ENCODE measurements at regions not wholly inside any gene's neighbourhood (a gene's known extent, or its start where the extent isn't known, plus 50 kb on each side); places are given as distances from the start of the nearest gene placed in this dataset.

- Histone ChIP-seq H4K20me1 (ENCODE audit: insufficient read depth, low read length) (no peaks in the 10 kb centered on the region), H3K9me1 (ENCODE audit: insufficient read depth, low read length) (no peaks in the 10 kb centered on the region), H3K4me1 (ENCODE audit: control insufficient read depth, insufficient read depth, low read length) (peaks cover 2% of the 10 kb centered on the region; the same call in 1 of the 2 replicates), H3K27ac (ENCODE audit: insufficient read depth, low read length) (no peak overlapping the region), H3K14ac (replicated peaks; ENCODE audit: low read depth, low read length) (no peak overlapping the region), H4K5ac (ENCODE audit: low read depth, low read length) (no peak overlapping the region), H4K91ac (ENCODE audit: insufficient read depth, low read depth, low read length) (no peak overlapping the region), H3K9ac (ENCODE audit: low read depth, low read length) (no peak overlapping the region), H3K4me2 (ENCODE audit: low read depth, low read length) (no peak overlapping the region), H2AK5ac (ENCODE audit: low read depth, low read length) (no peak overlapping the region), H2BK120ac (ENCODE audit: low read depth, low read length) (no peak overlapping the region), H2BK5ac (ENCODE audit: low read depth, low read length, poor library complexity, severe bottlenecking) (no peak overlapping the region), H2AFZ (replicated peaks; ENCODE audit: low read length, poor library complexity) (no peak overlapping the region), H3K56ac (ENCODE audit: extremely low read depth, insufficient read depth, low read length) (no peak overlapping the region), H3K36me3 (ENCODE audit: control insufficient read depth, insufficient read depth, low read length) (no peaks in the 10 kb centered on the region), H3K9me3 (ENCODE audit: control insufficient read depth, insufficient read depth, low read length) (no peaks in the 10 kb centered on the region), H4K8ac (ENCODE audit: low read depth in 2 of 2, low read length in 2 of 2) (no peak overlapping the region), H2AK9ac (replicated peaks; ENCODE audit: low read depth, low read length, poor library complexity) (no peak overlapping the region), H3K4me3 (ENCODE audit: insufficient read depth, low read depth, low read length) (no peak overlapping the region), H2BK20ac (ENCODE audit: low read depth, low read length) (no peak overlapping the region), H3K27me3 (ENCODE audit: control insufficient read depth, insufficient read depth, low read length) (peaks cover 15% of the 10 kb centered on the region), H3K4ac (ENCODE audit: low read depth, low read length) (no peak overlapping the region), H2BK15ac (ENCODE audit: low read depth, low read length) (no peak overlapping the region), H3K18ac (ENCODE audit: low read depth, low read length) (no peak overlapping the region), H3K79me1 (ENCODE audit: low read depth in 1 of 2, low read length in 2 of 2) (no peaks in the 10 kb centered on the region), H3K23ac (ENCODE audit: low read depth, low read length) (no peak overlapping the region)
- ChIA-PET POLR2A (ENCODE audit: unreplicated experiment) (no interaction called here), CTCF (no interaction called here)
- BruUV-seq (replicated peaks): no TSS peak
- 71% methylated on average over 2 of the region's 4 CpGs; no CpG with 5 or more reads in 1 of the 2 experiments for WGBS, 2 experiments (ENCODE audit: extremely low coverage in 2 of 2, insufficient read length in 1 of 2)
- intact Hi-C loops (cut with micrococcal nuclease): no loop called here
- no peak for TF ChIP-seq RCOR1 (IDR thresholded peaks at IDR 0.05; ENCODE audit: insufficient replicate concordance, low read length)
- no peak for TF ChIP-seq ELK1 (IDR thresholded peaks at IDR 0.05; ENCODE audit: borderline replicate concordance, low read depth, low read length)
- no peak for TF ChIP-seq CTCF (conservative IDR thresholded peaks at IDR 0.05; ENCODE audit: low read depth, low read length)
- no peak for TF ChIP-seq POLR2A (IDR thresholded peaks at IDR 0.05; ENCODE audit: low read depth, low read length)
- no peak for TF ChIP-seq MAZ (IDR thresholded peaks at IDR 0.05; ENCODE audit: borderline replicate concordance, low read depth, low read length)
- 0 out of 2 replicates have a peak, but pooled peaks have one; percentile 39 for TF ChIP-seq FOS (IDR thresholded peaks at IDR 0.05; ENCODE audit: low read depth, low read length)
- DNase-seq (peak; percentile 68), ATAC-seq (ENCODE audit: low read depth) (peak; percentile 84)
- in situ Hi-C loops (cut with MboI; ENCODE audit: low sequenced_read_pairs): no loop called here
- dilution Hi-C loops (cut with HindIII; ENCODE audit: low sequenced_read_pairs, unreplicated experiment): no loop called here
Measured at GRCh38 chr3:194906229-194906629, 220.5 kb downstream of the FAM43A start.

Measured in IMR-90 (cell line).